ENCODE measurements at regions not wholly inside any gene's neighbourhood (a gene's known extent, or its start where the extent isn't known, plus 50 kb on each side); places are given as distances from the start of the nearest gene placed in this dataset.

- no peak for DNase-seq
Observed at GRCh38 chr2:133773854-133774653, 205.8 kb upstream of the NCKAP5 start.

- no peak for DNase-seq
Observed at GRCh38 chr2:133774654-133775015, 206.4 kb upstream of the NCKAP5 start.

- no peak for DNase-seq
Observed at GRCh38 chr2:133776936-133777573, 208.8 kb upstream of the NCKAP5 start.

- DNase-seq: no peak
Observed at GRCh38 chr2:133777574-133777960, 209.3 kb upstream of the NCKAP5 start.

GRCh38 chr2:133780099-133780996 is 212.1 kb upstream of the NCKAP5 start:
- peak; percentile 8 for DNase-seq

- no peak for DNase-seq
Observed at GRCh38 chr2:133780997-133781513, 212.8 kb upstream of the NCKAP5 start.

- no peak for DNase-seq
Observed at GRCh38 chr2:133787207-133787606, 218.9 kb upstream of the NCKAP5 start.

- DNase-seq: no peak
Observed at GRCh38 chr2:133787651-133788050, 219.4 kb upstream of the NCKAP5 start.

- no peak for DNase-seq
Observed at GRCh38 chr2:133788386-133788785, 220.1 kb upstream of the NCKAP5 start.

GRCh38 chr2:133789743-133790142 is 221.5 kb upstream of the NCKAP5 start:
- no peak for DNase-seq

- no peak for DNase-seq
Observed at GRCh38 chr2:133790711-133791110, 222.4 kb upstream of the NCKAP5 start.

- no peak for DNase-seq
Observed at GRCh38 chr2:133791191-133791590, 222.9 kb upstream of the NCKAP5 start.

GRCh38 chr2:133792223-133792622 is 224.0 kb upstream of the NCKAP5 start:
- DNase-seq: no peak

GRCh38 chr2:133794114-133794513 is 225.9 kb upstream of the NCKAP5 start:
- no peak for DNase-seq

GRCh38 chr2:133801946-133802345 is 233.7 kb upstream of the NCKAP5 start:
- no peak for DNase-seq

- DNase-seq: no peak
Observed at GRCh38 chr2:133802409-133803039, 234.3 kb upstream of the NCKAP5 start.

GRCh38 chr2:133806564-133806963 is 238.3 kb upstream of the NCKAP5 start:
- no peak for DNase-seq

- DNase-seq: no peak
Observed at GRCh38 chr2:133809485-133809884, 241.2 kb upstream of the NCKAP5 start.

GRCh38 chr2:133810559-133810958 is 242.3 kb upstream of the NCKAP5 start:
- DNase-seq: no peak

- DNase-seq: no peak
Observed at GRCh38 chr2:133811409-133812125, 243.3 kb upstream of the NCKAP5 start.

GRCh38 chr2:133812826-133813617 is 244.8 kb upstream of the NCKAP5 start:
- no peak for DNase-seq
